H1 (cell line): ENCODE measurements at regions not wholly inside any gene's neighbourhood (a gene's known extent, or its start where the extent isn't known, plus 50 kb on each side); places are given as distances from the start of the nearest gene placed in this dataset.

Experiments
- CTCF ChIA-PET: fragments of 300-600 bp; sonication (Branson Sonifier 250); formaldehyde crosslinking; loops from one replicate; lab custom pipeline; 2021; ENCODE audit not compliant: partially characterized antibody; lab: Charles Lee
- POLR2A ChIA-PET: fragments of 300-600 bp; sonication (Branson Sonifier 250); formaldehyde crosslinking; loops from one replicate; lab custom pipeline; 2021; ENCODE audit warnings: inconsistent platforms; ENCODE audit not compliant: partially characterized antibody; lab: Charles Lee
- DNase-seq, 2 experiments: peaks; one replicate each; pipeline versions ENCODE4 v3.0.0 to v3.0.0-alpha.2; 2010 to 2022; ENCODE audit warnings: low spot score in 2 of 2, low read depth in 1 of 2, mixed read lengths in 1 of 2
- FAIRE-seq: peaks from 2 replicates; lab custom pipeline; 2011; peaks lifted over from hg19 to GRCh38; lab: Jason Lieb, UNC
- H2AFZ ChIP-seq: 2 replicates; pipeline ENCODE4 v1.8.1; 2012; ENCODE audit warnings: low read length, inconsistent platforms
- H2AK5ac ChIP-seq: 2 replicates; pipeline ENCODE4 v1.6.1; 2013; ENCODE audit warnings: low read depth, low read length
- H2BK120ac ChIP-seq: replicated peaks from 2 replicates; pipeline ENCODE3; 2013; ENCODE audit warnings: low read depth, low read length, inconsistent platforms
- H2BK12ac ChIP-seq: 2 replicates; pipeline ENCODE4 v1.6.1; 2013; ENCODE audit warnings: low read depth, low read length
- H2BK15ac ChIP-seq: 2 replicates; pipeline ENCODE4 v1.6.1; 2013; ENCODE audit warnings: low read length
- H2BK20ac ChIP-seq: 2 replicates; pipeline ENCODE4 v1.6.1; 2013; ENCODE audit warnings: low read length
- H2BK5ac ChIP-seq: 2 replicates; pipeline ENCODE4 v1.6.1; 2013; ENCODE audit warnings: low read depth, low read length
- H3K14ac ChIP-seq: 2 replicates; pipeline ENCODE4 v1.6.1; 2013; ENCODE audit warnings: inconsistent platforms; ENCODE audit not compliant: insufficient read length
- H3K18ac ChIP-seq: 2 replicates; pipeline ENCODE4 v1.6.1; 2013; ENCODE audit warnings: low read length; ENCODE audit errors: extremely low read depth
- H3K23ac ChIP-seq: 2 replicates; pipeline ENCODE4 v1.6.1; 2013; ENCODE audit warnings: inconsistent platforms; ENCODE audit not compliant: insufficient read length
- H3K23me2 ChIP-seq: 2 replicates; pipeline ENCODE4 v1.6.1; 2013; ENCODE audit warnings: low read depth, low read length
- H3K27ac ChIP-seq: 2 replicates; pipeline ENCODE4 v1.6.1; 2011; ENCODE audit warnings: low read depth, low read length, inconsistent platforms
- H3K27me3 ChIP-seq, 4 experiments: replicated peaks in 1 of 4; 1 replicate in 1 of 4; 2 replicates in 3 of 4; pipeline versions ENCODE4 v1.6.1 to v1.8.1; 2011 to 2013; ENCODE audit warnings: low read length in 3 of 4, mild to moderate bottlenecking in 3 of 4, inconsistent platforms in 2 of 4, mixed read lengths in 2 of 4, moderate library complexity in 1 of 4; ENCODE audit not compliant: control insufficient read depth in 3 of 4, insufficient read depth in 3 of 4; ENCODE audit errors: extremely low read depth in 1 of 4
- H3K36me3 ChIP-seq, 4 experiments: 2 replicates each; pipeline versions ENCODE4 v1.6.1 to v1.8.1; 2011 to 2013; ENCODE audit warnings: mild to moderate bottlenecking in 4 of 4, low read length in 3 of 4, moderate library complexity in 2 of 4, control low read depth in 1 of 4, inconsistent platforms in 1 of 4; ENCODE audit not compliant: insufficient read depth in 4 of 4, control insufficient read depth in 2 of 4
- H3K4ac ChIP-seq: replicated peaks from 2 replicates; pipeline ENCODE3; 2013; ENCODE audit warnings: low read length, low read depth, mixed read lengths, inconsistent platforms; ENCODE audit not compliant: insufficient read length
- H3K4me1 ChIP-seq, 4 experiments: replicated peaks in 1 of 4; 1 replicate in 1 of 4; 2 replicates in 3 of 4; pipeline versions ENCODE4 v1.6.1 to v1.8.1; 2011 to 2013; ENCODE audit warnings: low read length in 3 of 4, inconsistent platforms in 2 of 4, mixed read lengths in 1 of 4; ENCODE audit not compliant: insufficient read depth in 4 of 4, control insufficient read depth in 3 of 4
- H3K4me2 ChIP-seq, 2 experiments: 2 replicates each; pipeline versions ENCODE4 v1.6.1 to v1.8.1; 2011 to 2013; ENCODE audit warnings: low read depth in 2 of 2, low read length in 2 of 2, control low read depth in 1 of 2, inconsistent platforms in 1 of 2, mild to moderate bottlenecking in 1 of 2; ENCODE audit not compliant: insufficient read depth in 1 of 2
- H3K4me3 ChIP-seq, 4 experiments: fragments of 200-600, 300-600 bp in 1 of 4; sonication (generic), shearing (Covaris generic), sonication (Bioruptor Twin) in 1 of 4; 2 replicates each; pipeline versions ENCODE4 v1.5.1 to v1.8.1; 2011 to 2016; ENCODE audit warnings: low read length in 4 of 4, low read depth in 3 of 4, control low read depth in 2 of 4, inconsistent platforms in 2 of 4, mild to moderate bottlenecking in 2 of 4, mixed read lengths in 1 of 4, moderate library complexity in 1 of 4; ENCODE audit not compliant: insufficient read depth in 2 of 4; ENCODE audit errors: extremely low read depth in 1 of 4
- H3K56ac ChIP-seq: replicated peaks from 2 replicates; pipeline ENCODE3; 2013; ENCODE audit warnings: low read depth, mild to moderate bottlenecking, mixed read lengths, low read length, inconsistent platforms; ENCODE audit not compliant: insufficient read length
- H3K79me1 ChIP-seq: 2 replicates; pipeline ENCODE4 v1.6.1; 2013; ENCODE audit warnings: low read depth, low read length, control low read depth
- H3K79me2 ChIP-seq, 2 experiments: 2 replicates each; pipeline versions ENCODE4 v1.6.1 to v1.8.1; 2012 to 2013; ENCODE audit warnings: low read length in 2 of 2, mild to moderate bottlenecking in 2 of 2, inconsistent platforms in 1 of 2; ENCODE audit not compliant: insufficient read depth in 2 of 2, control insufficient read depth in 1 of 2
- H3K9ac ChIP-seq, 4 experiments: replicated peaks in 1 of 4; 1 replicate in 1 of 4; 2 replicates in 3 of 4; pipeline versions ENCODE4 v1.6.1 to v1.8.1; 2011 to 2013; ENCODE audit warnings: low read depth in 3 of 4, low read length in 3 of 4, control low read depth in 2 of 4, mild to moderate bottlenecking in 2 of 4, moderate library complexity in 2 of 4, inconsistent platforms in 1 of 4; ENCODE audit errors: extremely low read depth in 1 of 4
- H3K9me3 ChIP-seq, 2 experiments: 2 replicates each; pipeline versions ENCODE4 v1.6.1 to v1.8.1; 2012 to 2013; ENCODE audit warnings: mild to moderate bottlenecking in 2 of 2, moderate library complexity in 2 of 2, control low read depth in 1 of 2, inconsistent platforms in 1 of 2, low read depth in 1 of 2, low read length in 1 of 2, mixed read lengths in 1 of 2; ENCODE audit not compliant: insufficient read depth in 2 of 2
- H4K20me1 ChIP-seq, 2 experiments: replicated peaks in 1 of 2; 2 replicates each; pipeline versions ENCODE3 to v1.8.1; 2011 to 2013; ENCODE audit warnings: inconsistent platforms in 2 of 2, low read length in 2 of 2, mild to moderate bottlenecking in 1 of 2; ENCODE audit not compliant: insufficient read depth in 2 of 2, control insufficient read depth in 1 of 2
- H4K5ac ChIP-seq: 2 replicates; pipeline ENCODE4 v1.6.1; 2013; ENCODE audit warnings: low read length, low read depth, mixed read lengths, inconsistent platforms; ENCODE audit not compliant: insufficient read length
- H4K8ac ChIP-seq: 2 replicates; pipeline ENCODE4 v1.8.0; 2013; ENCODE audit warnings: mild to moderate bottlenecking, moderate library complexity, low read length, inconsistent platforms; ENCODE audit not compliant: insufficient read depth; ENCODE audit errors: extremely low read depth
- H4K91ac ChIP-seq: replicated peaks from 2 replicates; pipeline ENCODE3; 2013; ENCODE audit warnings: low read length, mixed read lengths, inconsistent platforms; ENCODE audit not compliant: insufficient read length
- ASH2L ChIP-seq: fragments of 200-600, 300-600 bp; sonication (generic); IDR thresholded peaks from one replicate; pipeline ENCODE4 v1.7.1; 2017; ENCODE audit warnings: low read length
- CHD2 ChIP-seq: IDR thresholded peaks from 2 replicates; pipeline ENCODE4 v1.6.1; 2012; ENCODE audit warnings: low read length, improper control_type of control experiment
- EZH2 ChIP-seq: fragments of 200-600 bp; sonication (generic); IDR thresholded peaks from 2 replicates; pipeline ENCODE4 v1.7.1; 2012; ENCODE audit warnings: low read depth, mild to moderate bottlenecking, moderate library complexity, low read length, inconsistent platforms; ENCODE audit not compliant: severe bottlenecking
- KDM1A ChIP-seq: fragments of 200-600, 300-600 bp; sonication (generic); IDR thresholded peaks from 2 replicates; pipeline ENCODE4 v1.7.1; 2016; ENCODE audit warnings: mild to moderate bottlenecking, low read length, borderline replicate concordance
- KDM4A ChIP-seq: IDR thresholded peaks from one replicate; pipeline ENCODE4 v1.7.1; 2012; ENCODE audit warnings: low read depth, mild to moderate bottlenecking, moderate library complexity, low read length, inconsistent platforms; ENCODE audit not compliant: severe bottlenecking
- KDM5A ChIP-seq: fragments of 200-600 bp; IDR thresholded peaks from 2 replicates; pipeline ENCODE4 v1.7.1; 2012; ENCODE audit warnings: mild to moderate bottlenecking, low read length, inconsistent platforms, mixed read lengths
- NRF1 ChIP-seq: IDR thresholded peaks from 2 replicates; pipeline ENCODE4 v1.6.1; 2011; ENCODE audit warnings: mild to moderate bottlenecking, low read depth, low read length, improper control_type of control experiment
- POLR2AphosphoS5 ChIP-seq: IDR thresholded peaks from 2 replicates; pipeline ENCODE4 v1.6.1; 2011; ENCODE audit warnings: low read depth, low read length
- POU5F1 ChIP-seq: IDR thresholded peaks from 2 replicates; pipeline ENCODE4 v1.6.1; 2011; ENCODE audit warnings: low read depth, mild to moderate bottlenecking, low read length, moderate library complexity
- RAD21 ChIP-seq, 2 experiments: IDR thresholded peaks in 1 of 2; conservative IDR thresholded peaks in 1 of 2; 2 replicates each; pipeline ENCODE4 v1.6.1; 2011; ENCODE audit warnings: low read depth in 2 of 2, low read length in 2 of 2, improper control_type of control experiment in 1 of 2, inconsistent platforms in 1 of 2, mild to moderate bottlenecking in 1 of 2, moderate library complexity in 1 of 2
- RBBP5 ChIP-seq: IDR thresholded peaks from 2 replicates; pipeline ENCODE4 v1.7.1; 2012; ENCODE audit warnings: low read depth, mild to moderate bottlenecking, inconsistent platforms, low read length, moderate library complexity, borderline replicate concordance
- WGBS, 2 experiments: shearing (Covaris generic) in 1 of 2; methylation state at CpG; one replicate each; pipeline versions ENCODE4 v1.1.6 to v1.1.7; 2013 to 2015; ENCODE audit warnings: low lambda C conversion rate in 2 of 2, mixed read lengths in 2 of 2, inconsistent platforms in 1 of 2, low coverage in 1 of 2, missing lambda C conversion rate in 1 of 2; ENCODE audit not compliant: insufficient replicate concordance in 2 of 2, insufficient coverage in 1 of 2, insufficient read length in 1 of 2; ENCODE audit errors: extremely low coverage in 1 of 2, missing lambda C conversion rate in 1 of 2; 5-methylcytosine and 5-hydroxymethylcytosine counted together
- TF ChIP-seq, protein P1 (sequence below), 3 experiments: IDR thresholded peaks; 1 replicate in 2 of 3; 2 replicates in 1 of 3; pipeline versions ENCODE4 v1.5.1 to v1.6.1; 2011; ENCODE audit warnings: low read length in 3 of 3, mild to moderate bottlenecking in 3 of 3, inconsistent platforms in 2 of 3, low read depth in 1 of 3, moderate library complexity in 1 of 3; ENCODE audit not compliant: insufficient read depth in 1 of 3; ENCODE audit errors: control extremely low read depth in 1 of 3

DNA sequence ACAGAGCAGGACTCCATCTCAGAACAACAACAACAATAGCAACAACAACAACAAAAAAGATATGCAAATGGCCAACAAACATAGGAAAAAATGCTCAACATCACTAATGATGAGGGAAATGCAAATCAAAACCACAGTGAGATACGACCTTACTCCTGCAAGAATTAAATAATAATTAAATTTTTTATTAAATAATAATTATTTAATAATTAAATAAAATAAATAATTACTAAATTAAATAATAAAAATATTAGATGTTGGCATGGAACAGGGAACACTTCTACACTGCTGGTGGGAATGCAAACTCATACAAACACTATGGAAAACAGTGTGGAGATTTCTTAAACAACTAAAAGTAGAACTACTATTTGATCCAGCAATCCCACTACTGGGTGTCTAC, 1022.3 kb upstream of the B3GALT2 start:
- H3K23ac ChIP-seq = no peak overlapping the region
- 92% methylated on average over 1 of the region's 1 CpG; no CpG with 5 or more reads in 1 of the 2 experiments for WGBS, 2 experiments
- CTCF ChIA-PET = no interaction called here
- TF ChIP-seq KDM5A (no peak), KDM1A (no peak), EZH2 (no peak), CHD2 (no peak), KDM4A (no peak), NRF1 (no peak), ASH2L (no peak), RBBP5 (no peak), POU5F1 (no peak), POLR2AphosphoS5 (no peak), RAD21 (IDR thresholded peaks at IDR 0.05 in 1 of 2, conservative IDR thresholded peaks at IDR 0.05 in 1 of 2; ENCODE audit: low read depth in 2 of 2, low read length in 2 of 2) (no peak)
- TF ChIP-seq, protein P1, sequence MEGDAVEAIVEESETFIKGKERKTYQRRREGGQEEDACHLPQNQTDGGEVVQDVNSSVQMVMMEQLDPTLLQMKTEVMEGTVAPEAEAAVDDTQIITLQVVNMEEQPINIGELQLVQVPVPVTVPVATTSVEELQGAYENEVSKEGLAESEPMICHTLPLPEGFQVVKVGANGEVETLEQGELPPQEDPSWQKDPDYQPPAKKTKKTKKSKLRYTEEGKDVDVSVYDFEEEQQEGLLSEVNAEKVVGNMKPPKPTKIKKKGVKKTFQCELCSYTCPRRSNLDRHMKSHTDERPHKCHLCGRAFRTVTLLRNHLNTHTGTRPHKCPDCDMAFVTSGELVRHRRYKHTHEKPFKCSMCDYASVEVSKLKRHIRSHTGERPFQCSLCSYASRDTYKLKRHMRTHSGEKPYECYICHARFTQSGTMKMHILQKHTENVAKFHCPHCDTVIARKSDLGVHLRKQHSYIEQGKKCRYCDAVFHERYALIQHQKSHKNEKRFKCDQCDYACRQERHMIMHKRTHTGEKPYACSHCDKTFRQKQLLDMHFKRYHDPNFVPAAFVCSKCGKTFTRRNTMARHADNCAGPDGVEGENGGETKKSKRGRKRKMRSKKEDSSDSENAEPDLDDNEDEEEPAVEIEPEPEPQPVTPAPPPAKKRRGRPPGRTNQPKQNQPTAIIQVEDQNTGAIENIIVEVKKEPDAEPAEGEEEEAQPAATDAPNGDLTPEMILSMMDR (IDR thresholded peaks at IDR 0.05; ENCODE audit: control extremely low read depth in 1 of 3, insufficient read depth in 1 of 3, low read depth in 1 of 3, low read length in 3 of 3) = no peak

More for the DNA sequence above, 1022.3 kb upstream of the B3GALT2 start:
- Histone ChIP-seq H3K36me3 (no peaks in the 10 kb centered on the region), H3K56ac (no peak overlapping the region), H2AK5ac (no peak overlapping the region), H2BK20ac (no peak overlapping the region), H4K8ac (no peak overlapping the region), H3K14ac (no peak overlapping the region), H3K4me1 (no peaks in the 10 kb centered on the region), H3K18ac (no peak overlapping the region), H2BK5ac (no peak overlapping the region), H2BK15ac (no peak overlapping the region), H2AFZ (no peak overlapping the region), H3K9ac (no peak overlapping the region), H4K20me1 (no peaks in the 10 kb centered on the region), H4K5ac (no peak overlapping the region), H4K91ac (no peak overlapping the region), H3K4ac (no peak overlapping the region), H2BK12ac (no peak overlapping the region), H3K4me3 (no peak overlapping the region), H3K27ac (no peak overlapping the region), H3K4me2 (no peak overlapping the region), H3K27me3 (no peaks in the 10 kb centered on the region), H3K23me2 (no peaks in the 10 kb centered on the region), H3K79me2 (no peaks in the 10 kb centered on the region), H3K9me3 (0 out of 4 replicates have a peak, but pooled peaks cover 0 to 3% of the 10 kb centered on the region in 2 experiments), H2BK120ac (no peak overlapping the region), H3K79me1 (no peaks in the 10 kb centered on the region)
- no peak for DNase-seq
- no peak for FAIRE-seq
- POLR2A ChIA-PET = no interaction called here
